Adipocyte (in vitro differentiated cells): ENCODE measurements at regions not wholly inside any gene's neighbourhood (a gene's known extent, or its start where the extent isn't known, plus 50 kb on each side); places are given as distances from the start of the nearest gene placed in this dataset.
"Not testable (repeated sequence)": the region's sequence is repeated elsewhere in the genome, so short reads cannot be mapped to it uniquely, and the experiment has no call there.

ENCODE experiments used
- DNase-seq: peaks from one replicate; pipeline ENCODE4 v3.0.0-alpha.2; 2015; ENCODE audit warnings: low read depth
- H3K27me3 ChIP-seq: replicated peaks from 2 replicates; pipeline ENCODE4 v1.7.0; 2013; ENCODE audit warnings: mild to moderate bottlenecking, low read length, moderate library complexity; ENCODE audit not compliant: control insufficient read depth, insufficient read depth
- H3K36me3 ChIP-seq: 2 replicates; pipeline ENCODE4 v1.7.0; 2013; ENCODE audit warnings: low read length, mild to moderate bottlenecking, moderate library complexity; ENCODE audit not compliant: control insufficient read depth, insufficient read depth, severe bottlenecking
- H3K4me1 ChIP-seq: 2 replicates; pipeline ENCODE4 v1.7.0; 2013; ENCODE audit warnings: mild to moderate bottlenecking, low read length, moderate library complexity; ENCODE audit not compliant: control insufficient read depth, insufficient read depth
- H3K4me3 ChIP-seq: 2 replicates; pipeline ENCODE4 v1.7.0; 2013; ENCODE audit warnings: mild to moderate bottlenecking, low read length, moderate library complexity
- H3K9ac ChIP-seq: 2 replicates; pipeline ENCODE4 v1.7.0; 2013; ENCODE audit warnings: mild to moderate bottlenecking, low read length, moderate library complexity
- H3K9me3 ChIP-seq: 2 replicates; pipeline ENCODE4 v1.7.0; 2013; ENCODE audit warnings: mild to moderate bottlenecking, low read length, moderate library complexity; ENCODE audit not compliant: control insufficient read depth

DNA sequence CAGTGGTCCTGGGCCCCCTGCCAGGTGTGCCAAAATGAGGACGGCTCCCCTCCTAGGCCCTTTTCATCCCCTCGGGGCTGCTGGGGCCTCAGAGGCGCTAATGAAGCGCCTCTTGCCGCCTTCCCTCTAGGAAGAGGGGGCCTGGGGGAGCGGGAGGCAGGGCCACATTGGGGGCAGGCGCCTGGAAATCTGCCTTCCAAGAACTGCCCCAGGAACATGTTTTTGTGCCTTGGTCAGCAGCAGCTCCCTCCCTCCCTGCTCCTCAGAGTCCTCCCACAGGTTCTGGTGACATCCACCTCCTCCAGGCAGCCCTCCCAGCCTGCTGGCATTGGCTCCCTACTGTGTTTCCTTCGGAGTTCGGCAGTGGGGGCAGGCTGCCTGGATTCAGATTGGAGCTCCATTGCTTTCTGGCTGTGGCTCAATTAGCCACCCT is 155.3 kb downstream of the CRLF3 start:
- not testable (repeated sequence) for H3K27me3 ChIP-seq, H3K9ac ChIP-seq, H3K4me3 ChIP-seq, H3K9me3 ChIP-seq, DNase-seq, H3K36me3 ChIP-seq, H3K4me1 ChIP-seq

DNA sequence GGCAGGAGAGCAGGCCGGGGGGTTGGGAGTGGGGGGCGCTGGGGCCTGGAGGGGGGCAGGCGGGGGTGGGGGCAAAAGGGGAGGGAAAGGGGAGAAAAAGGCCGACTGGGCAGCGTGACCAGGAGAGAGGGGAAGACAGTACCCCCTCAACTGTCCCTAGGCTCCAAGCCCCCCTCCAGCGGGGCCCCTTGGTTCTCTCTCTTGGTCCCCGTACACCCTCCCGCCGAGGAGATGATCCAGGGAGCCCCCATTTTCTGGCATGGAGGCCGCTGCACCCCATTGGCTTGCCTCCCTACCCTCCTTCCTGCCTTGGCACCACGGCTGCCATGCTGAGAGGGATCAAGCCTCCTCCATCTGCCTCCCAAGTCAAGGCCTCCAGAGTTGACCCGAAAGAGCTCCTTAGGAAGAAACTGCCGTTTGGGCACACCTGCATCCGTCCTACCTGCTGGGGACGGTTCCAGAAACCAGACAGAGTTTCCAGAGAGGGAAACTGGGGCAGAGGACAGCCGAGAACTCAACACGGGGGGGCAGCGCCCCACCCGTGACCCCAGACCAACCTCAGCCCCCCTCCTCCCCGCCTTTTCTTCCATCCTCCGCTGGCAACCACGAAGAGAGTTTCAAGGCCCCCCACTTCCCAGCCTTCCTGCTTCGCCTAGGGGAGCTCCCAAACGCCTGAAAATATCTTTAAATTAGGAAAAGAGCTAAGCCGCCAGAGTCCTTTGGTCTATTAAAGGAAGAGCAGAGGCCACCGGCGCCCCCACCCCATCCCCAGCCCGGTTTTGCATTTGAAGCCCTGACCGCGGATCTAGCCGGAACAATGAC is 155.9 kb downstream of the CRLF3 start:
- H3K27me3 ChIP-seq, DNase-seq, H3K4me3 ChIP-seq: not testable (repeated sequence)

DNA sequence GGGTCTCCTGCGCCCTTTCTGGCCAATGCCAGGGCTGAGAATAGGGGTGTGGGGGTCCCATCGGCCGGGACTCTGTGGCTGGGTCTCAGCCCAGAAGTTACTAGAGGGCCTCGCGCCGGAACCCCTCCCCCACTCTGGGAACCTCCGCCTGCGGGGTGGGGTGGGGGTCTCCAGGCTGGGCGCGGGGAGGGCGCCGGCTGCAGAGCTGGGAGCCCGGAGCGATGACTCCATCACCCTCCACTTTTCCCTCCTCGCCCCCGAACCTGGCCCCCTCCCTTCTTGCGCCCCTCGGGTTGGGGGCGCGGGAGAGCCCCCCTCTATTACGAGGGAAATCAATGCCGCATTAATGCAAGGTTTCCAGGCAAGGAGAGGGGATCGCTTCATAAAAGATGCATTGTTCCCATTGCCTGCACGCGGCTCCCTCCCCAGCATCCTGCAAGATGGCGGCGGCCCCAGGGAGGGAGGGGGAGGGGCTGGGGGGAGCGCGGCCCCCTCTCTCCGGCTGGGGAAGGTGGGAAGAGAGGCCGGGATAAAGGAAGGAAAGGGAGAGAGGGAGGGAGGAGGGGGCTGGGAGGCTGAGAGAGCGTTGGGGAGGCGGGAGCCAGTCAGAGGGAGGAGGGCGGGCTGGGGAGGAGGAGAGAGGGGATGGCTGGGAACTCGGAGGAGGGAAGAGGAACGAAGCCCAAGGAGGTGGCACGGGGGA is 156.7 kb downstream of the CRLF3 start:
- not testable (repeated sequence) for H3K27me3 ChIP-seq, H3K9ac ChIP-seq, H3K4me1 ChIP-seq, H3K36me3 ChIP-seq, H3K9me3 ChIP-seq, H3K4me3 ChIP-seq
- peak; percentile 64 for DNase-seq

More for the DNA sequence above, 155.9 kb downstream of the CRLF3 start:
- not testable (repeated sequence) for H3K36me3 ChIP-seq, H3K9me3 ChIP-seq, H3K4me1 ChIP-seq, H3K9ac ChIP-seq

DNA sequence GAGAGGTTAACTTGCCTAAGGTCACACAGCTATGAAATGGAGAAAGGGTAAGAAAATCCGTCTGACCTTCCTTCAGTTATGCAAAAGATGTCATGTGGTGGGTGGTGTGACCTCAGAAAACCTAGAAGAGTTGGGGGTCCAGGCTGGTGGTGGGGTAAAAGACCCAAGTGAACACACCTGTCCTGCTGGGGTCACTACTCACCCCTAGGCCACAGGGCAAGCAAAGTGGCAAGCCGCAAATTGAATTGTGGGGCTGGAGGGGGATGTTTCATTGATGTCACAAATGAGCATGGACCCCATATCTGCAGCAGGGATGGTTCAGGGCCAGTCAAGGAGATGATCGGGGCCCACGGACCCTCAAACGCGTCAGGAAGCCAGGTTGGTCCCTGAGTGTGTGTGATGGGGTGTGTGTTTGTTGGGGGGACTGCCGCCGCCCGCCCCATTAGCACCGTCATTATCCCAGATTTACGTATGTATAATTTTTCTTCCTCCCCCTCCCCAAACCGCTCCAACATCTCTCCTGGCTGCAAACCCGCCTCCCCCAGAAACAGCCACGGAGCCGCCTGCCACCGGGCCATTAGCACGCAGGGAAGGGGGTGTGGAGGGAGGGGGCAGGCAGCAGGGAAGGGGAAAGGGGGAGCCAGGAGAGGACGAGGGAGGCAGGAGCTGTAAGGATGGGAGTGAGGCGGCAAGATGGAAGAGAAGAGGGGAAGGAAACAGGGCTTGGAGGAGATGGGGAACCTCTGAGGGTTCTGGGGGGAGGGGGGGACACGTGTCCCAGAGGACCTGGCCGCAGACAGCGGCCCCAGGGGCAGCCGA is 157.4 kb downstream of the CRLF3 start:
- not testable (repeated sequence) for H3K27me3 ChIP-seq, H3K4me3 ChIP-seq, H3K9ac ChIP-seq, H3K9me3 ChIP-seq, H3K36me3 ChIP-seq, DNase-seq, H3K4me1 ChIP-seq

GRCh38 chr17:30663727-30664455 is 160.6 kb downstream of the CRLF3 start:
- H3K4me3 ChIP-seq, H3K4me1 ChIP-seq, H3K9ac ChIP-seq: not testable (repeated sequence)

GRCh38 chr17:30657148-30657547 is 167.3 kb downstream of the CRLF3 start:
- H3K4me3 ChIP-seq, H3K9me3 ChIP-seq, H3K9ac ChIP-seq, DNase-seq, H3K27me3 ChIP-seq, H3K36me3 ChIP-seq, H3K4me1 ChIP-seq: not testable (repeated sequence)

More at GRCh38 chr17:30663727-30664455, 160.6 kb downstream of the CRLF3 start:
- not testable (repeated sequence) for H3K36me3 ChIP-seq, DNase-seq, H3K9me3 ChIP-seq, H3K27me3 ChIP-seq

DNA sequence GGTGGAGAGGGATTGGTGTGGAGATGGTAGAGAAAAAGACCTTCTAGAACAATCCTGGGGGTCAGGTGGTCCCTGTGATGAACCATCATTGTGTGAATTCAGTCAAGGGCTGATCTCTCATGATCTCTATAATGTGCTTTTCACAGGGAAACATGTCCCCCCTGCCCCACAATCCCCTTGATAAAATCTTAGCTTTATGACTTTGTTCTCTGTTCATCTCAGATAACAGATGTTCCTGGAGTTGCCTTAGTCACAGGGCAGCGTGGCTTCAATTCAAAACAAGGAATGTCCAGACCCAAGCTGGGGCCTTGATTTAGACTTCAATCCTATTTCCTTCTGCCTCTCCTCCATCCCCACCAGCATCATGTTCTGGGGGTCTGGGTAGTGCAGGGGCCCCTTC is 171.5 kb downstream of the CRLF3 start:
- not testable (repeated sequence) for H3K36me3 ChIP-seq, H3K27me3 ChIP-seq, H3K4me3 ChIP-seq, H3K9ac ChIP-seq, H3K4me1 ChIP-seq, H3K9me3 ChIP-seq
- peak; percentile 15 for DNase-seq

- H3K4me1 ChIP-seq, H3K4me3 ChIP-seq, H3K27me3 ChIP-seq, H3K9me3 ChIP-seq, H3K36me3 ChIP-seq, DNase-seq, H3K9ac ChIP-seq: not testable (repeated sequence)
Observed at GRCh38 chr17:30650149-30650548, 172.9 kb downstream of the GOSR1 start.

DNA sequence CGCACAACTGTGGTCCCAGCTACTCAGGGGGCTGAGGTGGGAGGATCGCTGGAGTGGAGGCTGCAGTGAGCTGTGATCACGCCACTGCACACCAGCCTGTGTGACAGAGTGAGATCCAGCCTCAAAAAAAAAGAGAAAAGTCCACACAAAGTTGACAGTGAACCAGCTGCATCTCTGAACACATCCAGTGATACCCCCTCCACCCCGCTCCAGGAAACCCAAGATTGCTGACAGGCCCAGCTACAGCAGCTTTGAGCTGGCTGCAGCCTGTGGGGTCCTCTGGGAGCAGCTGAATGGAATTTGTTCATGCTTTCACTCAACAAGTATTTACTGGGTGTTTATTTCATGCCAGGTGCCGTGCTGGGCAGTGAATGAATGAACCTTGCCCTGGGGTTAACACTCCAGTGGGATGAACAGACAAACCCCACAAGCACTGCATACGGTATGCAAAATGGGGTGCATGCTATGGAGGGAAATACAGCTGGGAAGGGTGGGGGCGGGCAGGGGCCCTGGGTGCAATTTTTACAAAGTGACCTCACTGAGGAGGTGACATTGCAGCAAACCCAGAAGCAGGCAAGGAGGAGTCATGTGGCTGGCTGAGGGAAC is 170.9 kb downstream of the GOSR1 start:
- H3K9ac ChIP-seq, H3K36me3 ChIP-seq, H3K9me3 ChIP-seq, H3K27me3 ChIP-seq, H3K4me3 ChIP-seq, DNase-seq, H3K4me1 ChIP-seq: not testable (repeated sequence)

DNA sequence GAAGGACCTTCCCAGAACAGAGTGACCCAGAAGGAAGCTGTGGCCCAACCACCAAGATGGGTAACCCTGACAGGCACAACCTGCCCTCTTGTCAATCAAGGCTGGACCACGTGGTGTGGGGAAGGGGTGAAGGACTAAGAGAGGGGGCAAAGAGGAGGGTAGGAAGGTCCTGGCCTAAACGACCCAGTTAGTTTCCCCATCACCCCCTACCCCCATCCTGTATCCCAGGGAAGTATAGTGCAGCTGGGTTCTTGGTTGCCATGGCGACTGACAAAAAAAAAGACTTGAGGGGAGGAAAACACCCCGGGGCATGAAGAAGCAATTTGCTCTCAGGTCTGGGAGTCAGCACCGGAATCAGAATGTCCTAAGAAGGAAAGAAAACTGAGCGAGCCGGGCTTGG is 168.7 kb downstream of the GOSR1 start:
- not testable (repeated sequence) for H3K4me1 ChIP-seq, H3K9ac ChIP-seq, H3K36me3 ChIP-seq, H3K4me3 ChIP-seq, H3K27me3 ChIP-seq, DNase-seq, H3K9me3 ChIP-seq
